ENCODE measurements at regions not wholly inside any gene's neighbourhood (a gene's known extent, or its start where the extent isn't known, plus 50 kb on each side); places are given as distances from the start of the nearest gene placed in this dataset.
"Not testable (repeated sequence)": the region's sequence is repeated elsewhere in the genome, so short reads cannot be mapped to it uniquely, and the experiment has no call there.

DNA sequence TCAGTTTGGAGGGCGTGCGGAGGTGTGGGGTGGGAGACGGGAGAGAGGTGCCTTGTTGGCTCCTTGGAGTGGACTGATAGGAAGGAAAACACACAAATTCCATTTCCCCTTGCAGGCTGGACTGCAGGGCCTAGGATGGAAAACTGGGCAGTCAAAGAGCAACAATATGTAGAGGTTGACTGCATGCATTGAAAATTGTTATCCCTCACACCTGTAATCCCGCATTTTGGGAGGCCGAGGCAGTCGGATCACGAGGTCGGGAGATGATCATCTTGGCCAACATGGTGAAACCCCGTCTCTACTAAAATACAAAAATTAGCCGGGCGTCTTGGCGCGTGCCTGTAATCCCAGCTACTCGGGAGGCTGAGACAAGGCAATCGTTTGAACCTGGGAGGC, 128.2 kb downstream of the PPIAL4G start:
- no peak for DNase-seq

DNA sequence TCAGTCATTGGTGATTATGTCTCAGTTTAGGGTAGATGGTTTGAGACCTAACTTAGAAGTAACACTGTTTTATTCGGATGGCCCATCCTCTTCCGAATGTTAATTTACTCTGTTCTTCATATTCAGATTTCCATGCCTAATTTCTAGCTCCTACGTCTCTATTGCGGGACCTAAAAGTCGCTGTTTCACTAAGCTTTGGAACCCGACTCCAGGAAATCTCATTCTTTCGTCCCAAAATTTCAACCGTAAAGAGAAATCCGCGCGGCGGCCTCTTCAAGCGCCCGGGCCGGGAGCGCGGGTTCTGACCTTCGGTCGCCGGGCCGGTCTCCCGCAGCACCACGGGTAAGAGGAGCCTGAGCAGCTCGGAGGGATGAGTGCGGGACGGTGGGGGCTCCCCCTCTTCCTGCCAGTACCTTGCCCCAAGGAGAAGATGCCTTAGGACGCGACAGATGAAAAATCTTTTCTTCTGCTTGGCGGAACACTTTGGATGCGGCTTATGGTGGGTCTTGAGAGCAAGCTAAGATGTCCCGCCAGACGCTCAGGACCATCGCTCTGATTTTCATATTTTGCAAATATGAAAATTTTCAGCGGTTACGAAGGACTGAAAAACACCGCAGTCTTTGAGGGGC, 128.7 kb downstream of the PPIAL4G start:
- DNase-seq: no peak

GRCh38 chr1:148353461-148354283, 129.4 kb downstream of the PPIAL4G start:
- DNase-seq: no peak

DNA sequence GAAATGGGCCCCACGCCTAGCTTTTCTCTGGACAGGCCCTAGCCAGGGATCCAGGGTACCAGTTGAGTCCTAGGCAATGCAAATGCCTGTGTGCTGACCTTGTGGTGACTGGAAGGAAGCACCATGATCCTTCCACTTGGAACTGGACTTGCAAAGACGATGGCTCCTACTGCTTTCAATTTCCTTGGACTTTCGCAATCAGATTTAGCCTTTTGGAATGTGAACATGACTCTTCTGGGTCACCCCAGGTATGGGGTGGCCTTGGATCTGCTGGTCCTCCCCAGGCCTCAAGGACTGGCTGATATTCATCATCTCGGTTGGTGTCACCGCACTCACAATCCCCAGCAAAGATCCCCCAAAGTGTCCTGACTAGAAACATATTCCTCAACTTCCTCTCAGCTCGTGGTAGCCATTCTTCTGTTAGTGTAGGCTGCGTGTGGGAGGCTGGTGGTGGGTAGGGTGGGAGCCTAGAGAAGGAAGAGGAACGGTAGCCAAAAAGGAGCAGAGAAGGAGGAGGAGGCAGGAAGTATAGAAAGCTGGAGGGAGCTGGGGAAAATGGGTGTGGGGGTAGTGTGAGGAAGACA, 130.5 kb downstream of the PPIAL4G start:
- no peak for DNase-seq

GRCh38 chr1:148347781-148348180, 135.3 kb downstream of the PPIAL4G start:
- DNase-seq: no peak

- not testable (repeated sequence) for DNase-seq
These were observed 137.4 kb downstream of the PPIAL4G start for GRCh38 chr1:148345659-148346151.

DNA sequence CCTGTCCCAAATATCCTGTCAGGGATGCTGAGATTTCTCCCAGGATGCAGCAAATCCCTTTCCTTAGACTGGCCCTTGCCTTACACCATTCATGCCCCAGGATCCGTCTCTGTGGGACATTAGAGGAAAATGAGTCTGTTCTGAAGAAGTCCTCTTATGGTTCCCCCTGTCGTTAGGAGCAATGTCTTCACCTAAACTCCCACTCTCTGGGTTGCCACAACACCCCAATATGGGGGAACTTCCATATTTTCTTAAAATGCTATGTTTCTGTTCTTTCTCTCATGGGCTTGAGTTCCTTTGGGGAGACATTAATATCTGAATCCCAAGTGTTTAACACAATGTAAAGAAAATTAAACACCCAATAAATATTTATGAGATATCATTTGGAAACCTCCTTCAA, 138.5 kb downstream of the PPIAL4G start:
- not testable (repeated sequence) for DNase-seq

DNA sequence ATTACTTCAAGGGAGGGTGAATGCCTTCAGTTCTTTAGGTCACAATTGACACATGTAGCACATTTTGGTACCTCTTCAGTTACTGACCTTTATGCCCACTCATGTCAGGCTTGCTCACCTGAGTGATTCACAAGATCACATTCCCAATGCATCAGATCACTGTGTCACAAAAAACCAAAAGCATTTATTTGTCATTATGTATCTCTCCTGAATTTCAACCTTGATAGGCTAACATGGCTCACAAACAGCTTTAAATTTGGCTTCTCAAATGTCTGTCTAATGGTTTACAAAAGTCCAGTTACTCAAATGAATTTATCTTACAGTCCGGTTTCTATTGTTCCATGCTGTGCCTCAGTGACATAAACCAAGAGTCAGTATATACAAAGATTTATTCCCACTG, 141.4 kb downstream of the PPIAL4G start:
- DNase-seq: not testable (repeated sequence)

- not testable (repeated sequence) for DNase-seq
These were observed 146.8 kb downstream of the PPIAL4G start for GRCh38 chr1:148336121-148336918.

DNA sequence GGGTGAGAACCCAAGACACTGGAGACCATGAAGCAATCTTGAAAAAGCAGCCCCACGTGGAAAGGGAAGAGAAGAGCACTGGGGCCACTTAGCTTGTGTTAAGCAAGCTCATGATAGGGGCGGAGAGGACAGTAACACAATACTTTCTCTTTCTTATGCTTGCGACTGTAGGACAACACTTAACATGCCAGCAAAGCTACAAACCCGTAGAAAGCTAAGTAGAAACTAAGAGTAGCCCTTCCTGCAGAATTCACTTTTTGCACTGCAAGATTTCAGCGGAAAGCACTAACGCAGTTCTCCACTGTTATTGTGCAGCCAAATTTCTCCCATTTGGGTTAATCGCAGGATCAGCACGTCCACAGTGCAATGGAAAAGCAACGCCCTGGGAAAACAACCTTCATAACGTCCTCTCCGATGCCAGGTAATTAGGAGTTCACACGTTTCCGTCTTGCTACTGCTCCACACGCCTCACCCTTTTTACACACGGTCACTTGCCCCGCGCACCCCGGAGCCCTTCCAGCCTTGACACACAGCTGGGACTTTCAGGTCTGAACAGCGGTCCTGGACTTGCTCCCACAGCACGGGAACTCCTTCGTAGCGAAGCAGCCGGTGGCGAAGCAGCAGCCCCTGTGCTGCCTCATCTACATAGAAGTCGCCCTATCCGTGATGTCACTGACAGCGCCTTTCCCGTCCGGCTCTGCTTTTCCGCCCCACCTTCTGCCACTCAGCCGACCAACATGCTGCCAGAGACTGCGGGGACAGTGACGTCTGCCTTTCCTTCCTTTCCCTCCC, 148.6 kb downstream of the PPIAL4G start:
- no peak for DNase-seq

DNA sequence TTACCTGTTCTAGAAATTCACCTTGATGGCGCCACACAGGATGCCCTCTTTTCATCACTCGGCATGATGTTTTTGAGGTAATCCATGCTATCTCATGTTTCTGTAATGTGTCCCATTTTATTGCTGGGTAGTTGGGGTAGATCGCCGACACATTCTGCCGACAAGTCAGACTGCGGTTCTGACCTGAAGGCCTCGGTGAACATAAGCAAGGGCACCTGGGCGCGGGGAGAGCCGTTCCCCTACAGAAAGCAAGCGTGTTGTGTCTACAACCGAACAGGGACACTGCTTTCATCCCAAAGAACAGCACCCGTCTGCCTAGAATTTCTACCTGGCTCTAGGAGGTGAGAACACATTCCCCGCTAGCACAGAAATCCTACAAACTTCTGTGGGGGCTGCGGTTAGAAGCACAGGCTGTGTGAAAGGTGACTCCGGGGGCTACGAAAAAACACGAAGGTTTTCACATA, 149.2 kb downstream of the PPIAL4G start:
- DNase-seq: no peak

- no peak for DNase-seq
These were observed 154.2 kb downstream of the PPIAL4G start for GRCh38 chr1:148328884-148329283.

- not testable (repeated sequence) for DNase-seq
These were observed 158.1 kb downstream of the PPIAL4G start for GRCh38 chr1:148325031-148325430.

- DNase-seq: not testable (repeated sequence)
These were observed 158.6 kb downstream of the PPIAL4G start for GRCh38 chr1:148324465-148324864.

DNA sequence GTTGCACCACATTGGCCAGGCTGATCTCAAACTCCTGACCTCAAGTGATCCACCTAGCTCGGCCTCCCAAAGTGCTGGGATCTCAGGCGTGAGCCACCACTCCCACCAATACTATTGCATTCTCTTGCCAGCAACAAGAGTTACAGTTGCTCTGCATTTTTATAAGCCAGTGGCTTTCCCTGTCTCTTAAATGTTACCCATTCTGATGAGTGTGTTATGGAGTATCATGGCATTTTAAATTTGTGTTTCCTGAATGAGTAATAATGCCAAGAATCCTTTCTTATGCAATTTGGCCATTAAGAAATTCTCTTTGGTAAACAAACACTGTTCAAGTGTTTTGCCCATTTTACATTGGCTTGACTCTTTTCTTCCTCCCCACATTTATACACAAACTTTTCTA, 163.0 kb downstream of the PPIAL4G start:
- DNase-seq: not testable (repeated sequence)

- DNase-seq: no peak
These were observed 164.2 kb downstream of the PPIAL4G start for GRCh38 chr1:148318904-148319242.

- no peak for DNase-seq
These were observed 164.8 kb downstream of the PPIAL4G start for GRCh38 chr1:148318123-148318903.

DNA sequence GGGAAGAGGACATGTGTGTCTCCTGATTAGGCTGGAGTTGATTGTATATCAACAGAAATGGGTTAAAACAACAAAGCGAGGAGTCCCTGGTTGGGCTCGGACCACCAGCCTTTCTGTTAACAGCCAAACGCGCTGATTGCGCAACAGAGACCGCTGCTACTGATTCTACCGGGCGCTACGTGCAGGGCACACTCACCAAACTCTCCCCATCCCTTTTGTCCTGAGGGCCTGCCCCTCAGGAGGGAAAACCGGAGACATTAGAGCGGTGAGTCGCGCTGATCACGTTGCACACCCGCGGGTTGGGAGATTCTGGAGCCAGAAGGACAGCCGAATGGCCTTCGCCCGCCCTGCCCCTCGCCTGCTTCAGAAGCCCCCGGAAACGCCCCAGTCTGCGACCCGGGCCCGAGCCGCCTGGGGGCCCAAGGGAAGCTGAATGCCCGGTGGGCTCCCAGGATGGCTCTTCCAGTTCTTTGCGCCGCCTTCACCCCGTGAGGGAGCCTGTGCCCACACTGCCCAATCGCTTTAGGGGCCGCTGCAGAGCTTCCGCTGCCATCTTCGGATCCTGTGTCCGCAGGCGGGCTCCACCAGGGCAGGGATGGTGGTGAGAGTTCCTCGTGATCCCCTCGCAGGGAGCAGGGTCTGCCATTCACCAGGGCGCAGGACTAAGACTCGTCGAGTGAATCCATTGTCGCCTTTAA, 165.4 kb upstream of the NBPF11 start:
- DNase-seq: no peak

- no peak for DNase-seq
These were observed 163.2 kb upstream of the NBPF11 start for GRCh38 chr1:148315071-148315811.

DNA sequence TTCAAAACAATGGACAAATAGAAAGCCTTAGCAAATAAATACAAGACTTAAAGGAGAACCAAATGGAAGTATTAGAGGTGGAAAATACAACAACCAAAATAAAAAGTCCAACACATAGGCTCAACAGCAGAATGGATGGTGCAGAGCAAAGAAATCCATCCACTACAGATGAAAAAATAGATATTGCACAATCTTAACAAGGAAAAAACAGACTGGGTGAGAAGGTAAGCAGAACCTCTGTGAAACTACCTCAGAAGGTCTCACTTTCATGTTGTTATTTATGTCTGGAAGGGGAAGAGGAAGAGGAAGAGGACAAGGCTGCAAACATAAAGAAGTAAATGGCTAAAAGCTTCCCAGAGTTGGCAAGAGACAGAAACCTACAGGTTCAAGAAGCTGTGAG, 158.7 kb upstream of the NBPF11 start:
- no peak for DNase-seq

Measured in NCI-H1092 (cell line).